ENCODE measurements at regions not wholly inside any gene's neighbourhood (a gene's known extent, or its start where the extent isn't known, plus 50 kb on each side); places are given as distances from the start of the nearest gene placed in this dataset.
A peak's percentile ranks its signal among the peaks of the same experiment; 100 is the strongest.

- no peak overlapping the region for H3K27ac Mint-ChIP-seq (ENCODE audit: unreplicated experiment)
- TF ChIP-seq CTCF (IDR thresholded peaks at IDR 0.05; ENCODE audit: unreplicated experiment) = no peak
- BruUV-seq (replicated peaks) = no TSS peak
- H3K4me3 Mint-ChIP-seq (ENCODE audit: low read depth, unreplicated experiment) = no peak overlapping the region
- intact Hi-C loops (cut with micrococcal nuclease; ENCODE audit: unreplicated experiment) = no loop called here
- CTCF ChIA-PET = interaction anchor here (0.9 kb wide), 1 partner anchor 269 kb away, joined by 4 read pairs; no protein-coding TSS in a partner anchor
- H3K27me3 Mint-ChIP-seq (ENCODE audit: unreplicated experiment) = no peaks in the 10 kb centered on the region
- peaks cover 28% of the 10 kb centered on the region for H3K4me1 Mint-ChIP-seq (ENCODE audit: low read depth, unreplicated experiment)
- peak; percentile 83 for DNase-seq
- H3K9me3 Mint-ChIP-seq (ENCODE audit: low read depth, unreplicated experiment) = no peaks in the 10 kb centered on the region
- H3K36me3 Mint-ChIP-seq (ENCODE audit: insufficient read depth, unreplicated experiment) = peaks cover 39% of the 10 kb centered on the region
Observed at GRCh38 chr3:127035677-127036076, 52.8 kb downstream of the PLXNA1 start.

GRCh38 chr3:127036209-127037020 is 53.5 kb downstream of the PLXNA1 start:
- Mint-ChIP-seq H3K4me1 (ENCODE audit: low read depth, unreplicated experiment) (peaks cover 28% of the 10 kb centered on the region), H3K36me3 (ENCODE audit: insufficient read depth, unreplicated experiment) (peaks cover 34% of the 10 kb centered on the region), H3K9me3 (ENCODE audit: low read depth, unreplicated experiment) (no peaks in the 10 kb centered on the region)

GRCh38 chr3:127037021-127037400 is 54.1 kb downstream of the PLXNA1 start:
- Mint-ChIP-seq H3K27me3 (ENCODE audit: unreplicated experiment) (no peaks in the 10 kb centered on the region), H3K4me1 (ENCODE audit: low read depth, unreplicated experiment) (peaks cover 28% of the 10 kb centered on the region), H3K36me3 (ENCODE audit: insufficient read depth, unreplicated experiment) (peaks cover 29% of the 10 kb centered on the region), H3K9me3 (ENCODE audit: low read depth, unreplicated experiment) (no peaks in the 10 kb centered on the region), H3K4me3 (ENCODE audit: low read depth, unreplicated experiment) (no peak overlapping the region), H3K27ac (ENCODE audit: unreplicated experiment) (no peak overlapping the region)
- no TSS peak for BruUV-seq (replicated peaks)
- TF ChIP-seq CTCF (IDR thresholded peaks at IDR 0.05; ENCODE audit: unreplicated experiment) = no peak
- CTCF ChIA-PET = interaction anchor here (1.1 to 1.5 kb wide), 2 partner anchors 9 to 20 kb away, joined by 3 read pairs; no protein-coding TSS in a partner anchor
- intact Hi-C loops (cut with micrococcal nuclease; ENCODE audit: unreplicated experiment) = no loop called here
- DNase-seq = no peak

More at GRCh38 chr3:127036209-127037020, 53.5 kb downstream of the PLXNA1 start:
- DNase-seq = no peak
- BruUV-seq (replicated peaks) = no TSS peak
- no peaks in the 10 kb centered on the region for H3K27me3 Mint-ChIP-seq (ENCODE audit: unreplicated experiment)
- H3K27ac Mint-ChIP-seq (ENCODE audit: unreplicated experiment) = no peak overlapping the region
- no peak for TF ChIP-seq CTCF (IDR thresholded peaks at IDR 0.05; ENCODE audit: unreplicated experiment)
- CTCF ChIA-PET = interaction anchor here (0.9 to 1.5 kb wide), 3 partner anchors 10 to 268 kb away, joined by 3 to 4 read pairs (median 3); no protein-coding TSS in a partner anchor
- intact Hi-C loops (cut with micrococcal nuclease; ENCODE audit: unreplicated experiment) = no loop called here
- H3K4me3 Mint-ChIP-seq (ENCODE audit: low read depth, unreplicated experiment) = no peak overlapping the region

GRCh38 chr3:127037418-127037841 is 54.5 kb downstream of the PLXNA1 start:
- no peak overlapping the region for H3K27ac Mint-ChIP-seq (ENCODE audit: unreplicated experiment)
- H3K36me3 Mint-ChIP-seq (ENCODE audit: insufficient read depth, unreplicated experiment) = peaks cover 25% of the 10 kb centered on the region
- no peaks in the 10 kb centered on the region for H3K9me3 Mint-ChIP-seq (ENCODE audit: low read depth, unreplicated experiment)
- TF ChIP-seq CTCF (IDR thresholded peaks at IDR 0.05; ENCODE audit: unreplicated experiment) = no peak
- BruUV-seq (replicated peaks) = no TSS peak
- no peak overlapping the region for H3K4me3 Mint-ChIP-seq (ENCODE audit: low read depth, unreplicated experiment)
- intact Hi-C loops (cut with micrococcal nuclease; ENCODE audit: unreplicated experiment) = no loop called here
- no peak for DNase-seq
- H3K27me3 Mint-ChIP-seq (ENCODE audit: unreplicated experiment) = no peaks in the 10 kb centered on the region
- CTCF ChIA-PET = interaction anchor here (0.6 to 1.5 kb wide), 3 partner anchors 9 to 273 kb away, joined by 3 read pairs; no protein-coding TSS in a partner anchor
- peaks cover 28% of the 10 kb centered on the region for H3K4me1 Mint-ChIP-seq (ENCODE audit: low read depth, unreplicated experiment)
